ENCODE measurements at regions not wholly inside any gene's neighbourhood (a gene's known extent, or its start where the extent isn't known, plus 50 kb on each side); places are given as distances from the start of the nearest gene placed in this dataset.
"Not testable (repeated sequence)": the region's sequence is repeated elsewhere in the genome, so short reads cannot be mapped to it uniquely, and the experiment has no call there.

GRCh38 chr6:68575765-68576439 lies 59.2 kb upstream of the ADGRB3 start:
- DNase-seq = no peak

- DNase-seq = no peak
Measured at GRCh38 chr6:68572975-68573374, 62.1 kb upstream of the ADGRB3 start.

- no peak for DNase-seq
Measured at GRCh38 chr6:68572525-68572924, 62.6 kb upstream of the ADGRB3 start.

- DNase-seq = no peak
Measured at GRCh38 chr6:68559716-68560115, 75.4 kb upstream of the ADGRB3 start.

- DNase-seq = no peak
Measured at GRCh38 chr6:68559070-68559469, 76.0 kb upstream of the ADGRB3 start.

- DNase-seq = no peak
Measured at GRCh38 chr6:68546620-68547019, 88.5 kb upstream of the ADGRB3 start.

- no peak for DNase-seq
Measured at GRCh38 chr6:68544450-68544849, 90.6 kb upstream of the ADGRB3 start.

- no peak for DNase-seq
Measured at GRCh38 chr6:68533339-68533795, 101.7 kb upstream of the ADGRB3 start.

GRCh38 chr6:68527691-68528090 lies 107.4 kb upstream of the ADGRB3 start:
- no peak for DNase-seq

- DNase-seq = no peak
Measured at GRCh38 chr6:68506911-68507310, 128.2 kb upstream of the ADGRB3 start.

- no peak for DNase-seq
Measured at GRCh38 chr6:68502946-68503345, 132.1 kb upstream of the ADGRB3 start.

GRCh38 chr6:68497927-68498326 lies 137.2 kb upstream of the ADGRB3 start:
- no peak for DNase-seq

- not testable (repeated sequence) for DNase-seq
Measured at GRCh38 chr6:68494880-68495279, 140.2 kb upstream of the ADGRB3 start.

- DNase-seq = no peak
Measured at GRCh38 chr6:68476611-68477010, 158.5 kb upstream of the ADGRB3 start.

- DNase-seq = no peak
Measured at GRCh38 chr6:68473433-68474210, 161.5 kb upstream of the ADGRB3 start.

GRCh38 chr6:68468244-68468884 lies 166.7 kb upstream of the ADGRB3 start:
- DNase-seq = no peak

- no peak for DNase-seq
Measured at GRCh38 chr6:68458447-68458846, 176.6 kb upstream of the ADGRB3 start.

GRCh38 chr6:68447112-68447511 lies 188.0 kb upstream of the ADGRB3 start:
- no peak for DNase-seq

- DNase-seq = no peak
Measured at GRCh38 chr6:68445926-68446325, 189.2 kb upstream of the ADGRB3 start.

GRCh38 chr6:68443704-68444103 lies 191.4 kb upstream of the ADGRB3 start:
- DNase-seq = no peak

- no peak for DNase-seq
Measured at GRCh38 chr6:68427630-68428029, 207.5 kb upstream of the ADGRB3 start.

- DNase-seq = no peak
Measured at GRCh38 chr6:68410021-68410420, 225.1 kb upstream of the ADGRB3 start.

GRCh38 chr6:68400396-68400795 lies 234.7 kb upstream of the ADGRB3 start:
- DNase-seq = no peak

- DNase-seq = no peak
Measured at GRCh38 chr6:68391953-68392352, 243.1 kb upstream of the ADGRB3 start.
